Thoracic aorta (tissue), 2 donors: ENCODE measurements at regions not wholly inside any gene's neighbourhood (a gene's known extent, or its start where the extent isn't known, plus 50 kb on each side); places are given as distances from the start of the nearest gene placed in this dataset.

Experiments used
- ATAC-seq: fragments of 150-250 bp; one replicate; pipeline ENCODE4 v1.8.0; 2017; ENCODE audit warnings: low read depth; ENCODE audit not compliant: insufficient number of reproducible peaks, low FRiP score
- DNase-seq: peaks from one replicate; pipeline ENCODE4 v3.0.0-alpha.2; 2020; ENCODE audit warnings: low spot score
- H3K27ac ChIP-seq, 2 donors: fragments of 200-600 bp; sonication (generic); 1 replicate in 1 of 2; 2 replicates in 1 of 2; pipeline ENCODE4 v1.5.1; 2016; ENCODE audit warnings: mild to moderate bottlenecking in 2 of 2, moderate library complexity in 2 of 2
- H3K27me3 ChIP-seq: fragments of 200-600 bp; sonication (generic); replicated peaks from 2 replicates; pipeline ENCODE4 v1.6.0; 2016; ENCODE audit warnings: mild to moderate bottlenecking; ENCODE audit not compliant: insufficient read depth
- H3K36me3 ChIP-seq: fragments of 200-600 bp; sonication (generic); one replicate; pipeline ENCODE4 v1.5.1; 2016
- H3K4me1 ChIP-seq, 2 donors: fragments of 200-600 bp; sonication (generic); 1 replicate in 1 of 2; 2 replicates in 1 of 2; pipeline versions ENCODE4 v1.5.1 to v1.6.0; 2016; ENCODE audit warnings: low read depth in 2 of 2, mild to moderate bottlenecking in 1 of 2; ENCODE audit not compliant: control insufficient read depth in 1 of 2
- H3K4me3 ChIP-seq: fragments of 200-600 bp; sonication (generic); 2 replicates; pipeline ENCODE4 v1.5.1; 2016; ENCODE audit warnings: mild to moderate bottlenecking
- H3K9me3 ChIP-seq: fragments of 200-600 bp; sonication (generic); 2 replicates; pipeline ENCODE4 v1.5.1; 2016
- CTCF ChIP-seq: fragments of 200-600 bp; sonication (generic); IDR thresholded peaks from one replicate; pipeline ENCODE4 v1.5.1; 2019; ENCODE audit warnings: antibody characterized with exemption

GRCh38 chr4:151841107-151841506, 80.3 kb upstream of the GATB start:
- H3K27me3 ChIP-seq: no peaks in the 10 kb centered on the region
- ATAC-seq: no peak
- H3K9me3 ChIP-seq: no peaks in the 10 kb centered on the region
- no peaks in the 10 kb centered on the region for H3K4me1 ChIP-seq
- H3K27ac ChIP-seq: no peak overlapping the region
- H3K4me3 ChIP-seq: no peak overlapping the region
- no peaks in the 10 kb centered on the region for H3K36me3 ChIP-seq
- no peak for DNase-seq
- TF ChIP-seq CTCF: no peak

GRCh38 chr4:151835467-151835866, 74.7 kb upstream of the GATB start:
- no peaks in the 10 kb centered on the region for H3K27me3 ChIP-seq
- no peaks in the 10 kb centered on the region for H3K4me1 ChIP-seq
- TF ChIP-seq CTCF: no peak
- no peak overlapping the region for H3K4me3 ChIP-seq
- no peaks in the 10 kb centered on the region for H3K9me3 ChIP-seq
- DNase-seq (no peak), ATAC-seq (no peak)
- no peak overlapping the region for H3K27ac ChIP-seq
- H3K36me3 ChIP-seq: no peaks in the 10 kb centered on the region

- TF ChIP-seq CTCF: no peak
- Histone ChIP-seq H3K36me3 (no peaks in the 10 kb centered on the region), H3K27me3 (no peaks in the 10 kb centered on the region), H3K9me3 (no peaks in the 10 kb centered on the region), H3K4me3 (no peak overlapping the region), H3K4me1 (no peaks in the 10 kb centered on the region), H3K27ac (no peak overlapping the region)
- DNase-seq (no peak), ATAC-seq (no peak)
Measured at GRCh38 chr4:151833174-151833573, 72.4 kb upstream of the GATB start.

GRCh38 chr4:151831526-151831925, 70.7 kb upstream of the GATB start:
- Histone ChIP-seq H3K36me3 (no peaks in the 10 kb centered on the region), H3K27ac (no peak overlapping the region), H3K4me3 (no peak overlapping the region), H3K4me1 (no peaks in the 10 kb centered on the region), H3K9me3 (no peaks in the 10 kb centered on the region), H3K27me3 (no peaks in the 10 kb centered on the region)
- ATAC-seq (no peak), DNase-seq (no peak)
- no peak for TF ChIP-seq CTCF

- ATAC-seq: no peak
- TF ChIP-seq CTCF: no peak
- no peaks in the 10 kb centered on the region for H3K9me3 ChIP-seq
Measured at GRCh38 chr4:151830168-151830567, 69.4 kb upstream of the GATB start.

More at GRCh38 chr4:151830168-151830567, 69.4 kb upstream of the GATB start:
- Histone ChIP-seq H3K36me3 (no peaks in the 10 kb centered on the region), H3K4me3 (no peak overlapping the region), H3K27me3 (no peaks in the 10 kb centered on the region), H3K4me1 (no peaks in the 10 kb centered on the region), H3K27ac (no peak overlapping the region)
- no peak for DNase-seq
